HCT116 (cell line): ENCODE measurements at regions not wholly inside any gene's neighbourhood (a gene's known extent, or its start where the extent isn't known, plus 50 kb on each side); places are given as distances from the start of the nearest gene placed in this dataset.

Source experiments
- ATAC-seq: fragments of 200-7000 bp; cut with Tn5 transposase; 2 replicates; pipeline ENCODE4 v1.9.1; 2020; ENCODE audit warnings: mild to moderate bottlenecking, moderate library complexity
- BruUV-seq: library from RNA; stranded (reverse); fragments of 400-500 nt; replicated peaks from 2 replicates; lab custom pipeline; 2021; lab: Mats Ljungman, UMichigan
- CTCF ChIA-PET: fragments of 300-600 bp; sonication (Branson Sonifier 250); formaldehyde crosslinking; loops from one replicate; lab custom pipeline; 2021; ENCODE audit warnings: antibody characterized with exemption; lab: Charles Lee
- POLR2A ChIA-PET: fragments of 300-600, 350-600 bp; sonication (Branson Sonifier 250); formaldehyde crosslinking; loops from one replicate; lab custom pipeline; 2021; ENCODE audit warnings: antibody characterized with exemption; lab: Charles Lee
- RAD21 ChIA-PET, 2 experiments: fragments of 300-600 bp; sonication (Branson Sonifier 250); formaldehyde crosslinking; loops; one replicate each; lab custom pipeline; 2023; ENCODE audit warnings: low total read pairs in 2 of 2; ENCODE audit not compliant: uncharacterized antibody in 2 of 2, unreplicated experiment in 2 of 2, low non-redundant PET in 1 of 2; lab: Charles Lee
- DNase-seq: peaks from one replicate; pipeline ENCODE4 v3.0.0-alpha.2; 2010; ENCODE audit warnings: low read depth, low spot score
- H2AFZ ChIP-seq: fragments of 200-600 bp; shearing (Covaris generic), sonication (generic); 2 replicates; pipeline ENCODE4 v1.6.1; 2017; ENCODE audit warnings: low read depth, mixed run types, mixed read lengths, antibody characterized with exemption, low read length; ENCODE audit not compliant: poor library complexity, severe bottlenecking
- H3K27ac ChIP-seq: 2 replicates; pipeline ENCODE4 v1.5.1; 2012; ENCODE audit warnings: low read depth, low read length
- H3K27me3 ChIP-seq: fragments of 200-600 bp; sonication (generic); 2 replicates; pipeline ENCODE4 v1.6.1; 2016; ENCODE audit warnings: mixed run types, low read length, mixed read lengths; ENCODE audit not compliant: insufficient read depth
- H3K36me3 ChIP-seq, 2 experiments: fragments of 200-500 bp in 1 of 2; fragments of 200-600 bp in 1 of 2; sonication (Bioruptor generic) in 1 of 2; sonication (generic) in 1 of 2; 2 replicates each; pipeline versions ENCODE4 v1.5.1 to v1.6.1; 2014 to 2016; ENCODE audit warnings: low read length in 2 of 2, inconsistent platforms in 1 of 2, mixed read lengths in 1 of 2, mixed run types in 1 of 2; ENCODE audit not compliant: insufficient read depth in 2 of 2, control insufficient read depth in 1 of 2
- H3K4me1 ChIP-seq, 2 experiments: fragments of 200-600 bp in 1 of 2; sonication (generic) in 1 of 2; 2 replicates each; pipeline versions ENCODE4 v1.5.1 to v1.6.1; 2012 to 2017; ENCODE audit warnings: low read length in 2 of 2, inconsistent platforms in 1 of 2, mild to moderate bottlenecking in 1 of 2, mixed read lengths in 1 of 2, mixed run types in 1 of 2, moderate library complexity in 1 of 2; ENCODE audit not compliant: insufficient read depth in 2 of 2, control insufficient read depth in 1 of 2
- H3K4me2 ChIP-seq: fragments of 200-600 bp; sonication (generic); 2 replicates; pipeline ENCODE4 v1.6.1; 2017; ENCODE audit warnings: mixed run types, low read length, mixed read lengths
- H3K4me3 ChIP-seq, 2 experiments: fragments of 200-600 bp in 1 of 2; sonication (generic) in 1 of 2; replicated peaks in 1 of 2; 2 replicates each; pipeline ENCODE4 v1.5.1; 2011 to 2016; ENCODE audit warnings: low read length in 2 of 2, control low read depth in 1 of 2, low read depth in 1 of 2, mild to moderate bottlenecking in 1 of 2, mixed read lengths in 1 of 2, mixed run types in 1 of 2
- H3K79me2 ChIP-seq: fragments of 200-600 bp; sonication (generic); 2 replicates; pipeline ENCODE4 v1.6.1; 2017; ENCODE audit warnings: mild to moderate bottlenecking, mixed run types, low read length, moderate library complexity, mixed read lengths; ENCODE audit not compliant: insufficient read depth
- H3K9ac ChIP-seq: fragments of 200-600 bp; sonication (generic); 2 replicates; pipeline ENCODE4 v1.6.1; 2016; ENCODE audit warnings: low read length, mixed read lengths
- H3K9me2 ChIP-seq: fragments of 200-600 bp; sonication (generic), shearing (Covaris generic); 2 replicates; pipeline ENCODE4 v1.6.1; 2017; ENCODE audit warnings: mixed run types, mild to moderate bottlenecking, moderate library complexity; ENCODE audit not compliant: insufficient read depth
- H3K9me3 ChIP-seq, 2 experiments: fragments of 200-500 bp in 1 of 2; fragments of 200-600 bp in 1 of 2; sonication (Bioruptor generic) in 1 of 2; sonication (generic) in 1 of 2; 2 replicates each; pipeline ENCODE4 v1.6.1; 2014 to 2017; ENCODE audit warnings: low read length in 2 of 2, mixed read lengths in 2 of 2, inconsistent platforms in 1 of 2, low read depth in 1 of 2, mild to moderate bottlenecking in 1 of 2, mixed run types in 1 of 2, moderate library complexity in 1 of 2; ENCODE audit not compliant: control insufficient read depth in 1 of 2, insufficient read depth in 1 of 2
- H4K20me1 ChIP-seq: fragments of 200-600 bp; sonication (generic), shearing (Covaris generic); 2 replicates; pipeline ENCODE4 v1.6.1; 2017; ENCODE audit warnings: mixed run types, mild to moderate bottlenecking, moderate library complexity; ENCODE audit not compliant: insufficient read depth
- ATF3 ChIP-seq: IDR thresholded peaks from 2 replicates; pipeline ENCODE4 v1.6.1; 2012
- CEBPB ChIP-seq: IDR thresholded peaks from 2 replicates; pipeline ENCODE4 v1.6.1; 2012; ENCODE audit warnings: low read depth
- CTCF ChIP-seq, 3 experiments: fragments of 200-600 bp in 1 of 3; sonication (generic) in 1 of 3; IDR thresholded peaks in 2 of 3; conservative IDR thresholded peaks in 1 of 3; 2 replicates each; pipeline ENCODE4 v1.5.1; 2012 to 2017; ENCODE audit warnings: low read depth in 2 of 3, low read length in 2 of 3, antibody characterized with exemption in 1 of 3, borderline replicate concordance in 1 of 3, control low read depth in 1 of 3, mild to moderate bottlenecking in 1 of 3, mixed read lengths in 1 of 3, mixed run types in 1 of 3, moderate library complexity in 1 of 3; ENCODE audit not compliant: insufficient read depth in 1 of 3
- EGR1 ChIP-seq: IDR thresholded peaks from 2 replicates; pipeline ENCODE4 v1.6.1; 2012; ENCODE audit warnings: low read depth
- ELF1 ChIP-seq: IDR thresholded peaks from 2 replicates; pipeline ENCODE4 v1.6.1; 2012; ENCODE audit warnings: low read depth, borderline replicate concordance
- EZH2 ChIP-seq: fragments of 200-600 bp; sonication (generic); IDR thresholded peaks from 2 replicates; pipeline ENCODE4 v1.6.1; 2017; ENCODE audit warnings: antibody characterized with exemption, mixed run types
- REST ChIP-seq: IDR thresholded peaks from 2 replicates; pipeline ENCODE4 v1.6.1; 2012; ENCODE audit warnings: low read depth
- SP1 ChIP-seq: IDR thresholded peaks from 2 replicates; pipeline ENCODE4 v1.6.1; 2012; ENCODE audit warnings: low read depth
- SRF ChIP-seq: IDR thresholded peaks from 2 replicates; pipeline ENCODE4 v1.6.1; 2012; ENCODE audit warnings: low read depth
- YY1 ChIP-seq: IDR thresholded peaks from 2 replicates; pipeline ENCODE4 v1.6.1; 2011; ENCODE audit warnings: low read length, low read depth, moderate library complexity, mild to moderate bottlenecking; ENCODE audit not compliant: insufficient replicate concordance; ENCODE audit errors: extremely low read depth
- ZFX ChIP-seq: fragments of 450-650 bp; IDR thresholded peaks from 2 replicates; pipeline ENCODE4 v1.6.1; 2017
- intact Hi-C: fragments of 100-400 bp; cut with micrococcal nuclease; formaldehyde crosslinking; loops from 2 replicates; pipeline ENCODE4 v1.10.0; 2022

GRCh38 chr3:25212736-25213135 is 215.3 kb upstream of the RARB start:
- Histone ChIP-seq H3K27me3 (peaks cover 7% of the 10 kb centered on the region; the same call in 1 of the 2 replicates), H3K36me3 (no peaks in the 10 kb centered on the region), H3K79me2 (no peaks in the 10 kb centered on the region), H3K27ac (no peak overlapping the region), H3K4me2 (no peak overlapping the region), H3K9ac (no peak overlapping the region), H3K4me1 (no peaks in the 10 kb centered on the region), H4K20me1 (no peaks in the 10 kb centered on the region), H3K4me3 (no peak overlapping the region), H3K9me3 (no peaks in the 10 kb centered on the region), H2AFZ (no peak overlapping the region), H3K9me2 (no peaks in the 10 kb centered on the region)
- intact Hi-C loops: no loop called here
- POLR2A ChIA-PET: no interaction called here
- CTCF ChIA-PET: no interaction called here
- ATAC-seq: no peak
- no peak for DNase-seq
- no peak for TF ChIP-seq YY1
- no peak for TF ChIP-seq CEBPB
- TF ChIP-seq ZFX: no peak
- no peak for TF ChIP-seq ELF1
- TF ChIP-seq ATF3: no peak
- TF ChIP-seq REST: no peak
- no peak for TF ChIP-seq SP1
- TF ChIP-seq SRF: no peak
- no peak for TF ChIP-seq EZH2
- TF ChIP-seq CTCF (IDR thresholded peaks at IDR 0.05 in 2 of 3, conservative IDR thresholded peaks at IDR 0.05 in 1 of 3; ENCODE audit: borderline replicate concordance in 1 of 3, insufficient read depth in 1 of 3, low read depth in 2 of 3, low read length in 2 of 3): no peak
- no peak for TF ChIP-seq EGR1
- RAD21 ChIA-PET: no interaction called here
- BruUV-seq: no TSS peak
